BLaER1 (cell line): ENCODE measurements at regions not wholly inside any gene's neighbourhood (a gene's known extent, or its start where the extent isn't known, plus 50 kb on each side); places are given as distances from the start of the nearest gene placed in this dataset.
"Not testable (repeated sequence)": the region's sequence is repeated elsewhere in the genome, so short reads cannot be mapped to it uniquely, and the experiment has no call there.

ENCODE experiments used
- H3K27ac ChIP-seq: shearing (Covaris generic); formaldehyde crosslinking; 2 replicates; pipeline ENCODE4 v1.8.1; 2022
- H3K27me3 ChIP-seq: shearing (Covaris generic); formaldehyde crosslinking; 2 replicates; pipeline ENCODE4 v1.8.1; 2022
- H3K36me3 ChIP-seq: shearing (Covaris generic); formaldehyde crosslinking; 2 replicates; pipeline ENCODE4 v1.8.1; 2022
- H3K4me1 ChIP-seq: shearing (Covaris generic); formaldehyde crosslinking; 2 replicates; pipeline ENCODE4 v1.8.1; 2022
- H3K4me2 ChIP-seq: shearing (Covaris generic); formaldehyde crosslinking; 2 replicates; pipeline ENCODE4 v1.8.1; 2022
- H3K4me3 ChIP-seq: shearing (Covaris generic); formaldehyde crosslinking; 2 replicates; pipeline ENCODE4 v1.8.1; 2022
- H3K9ac ChIP-seq: shearing (Covaris generic); formaldehyde crosslinking; 2 replicates; pipeline ENCODE4 v1.8.1; 2022
- H3K9me3 ChIP-seq: shearing (Covaris generic); formaldehyde crosslinking; 2 replicates; pipeline ENCODE4 v1.8.1; 2022
- H4K20me1 ChIP-seq: shearing (Covaris generic); formaldehyde crosslinking; 2 replicates; pipeline ENCODE4 v1.8.1; 2022
- Cebpa-rat ChIP-seq: shearing (Covaris generic); IDR thresholded peaks from 2 replicates; pipeline ENCODE4 v1.8.1; 2022

- Histone ChIP-seq H3K27ac (no peak overlapping the region), H3K36me3 (no peaks in the 10 kb centered on the region), H3K9ac (no peak overlapping the region), H3K4me3 (no peak overlapping the region), H4K20me1 (no peaks in the 10 kb centered on the region), H3K9me3 (peaks cover 15% of the 10 kb centered on the region), H3K4me1 (no peaks in the 10 kb centered on the region), H3K4me2 (no peak overlapping the region), H3K27me3 (no peaks in the 10 kb centered on the region)
- TF ChIP-seq Cebpa-rat: no peak
Observed at GRCh38 chr6:16043171-16044135, 85.4 kb upstream of the MYLIP start.

DNA sequence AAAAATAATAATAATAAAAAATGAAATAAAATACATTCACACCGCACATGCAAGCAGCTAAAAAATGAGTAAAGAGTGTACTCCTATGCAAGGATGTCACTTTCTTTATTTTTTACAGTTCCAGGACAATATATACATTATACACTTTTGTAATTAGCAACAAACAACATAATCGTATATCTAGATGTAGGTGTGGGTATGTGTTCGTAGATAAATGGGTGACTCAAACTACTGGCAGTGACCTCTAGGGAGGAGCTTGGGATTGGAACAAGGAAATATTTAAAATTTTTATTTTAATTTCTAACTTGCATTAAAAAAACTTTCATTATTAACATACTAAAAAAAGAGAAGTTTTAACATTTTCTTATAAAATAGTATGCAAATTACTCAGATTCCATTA is 86.1 kb upstream of the MYLIP start:
- peaks cover 15% of the 10 kb centered on the region for H3K9me3 ChIP-seq
- no peak overlapping the region for H3K9ac ChIP-seq
- H3K27me3 ChIP-seq: no peaks in the 10 kb centered on the region
- no peak for TF ChIP-seq Cebpa-rat
- H3K4me3 ChIP-seq: no peak overlapping the region
- H3K27ac ChIP-seq: no peak overlapping the region
- H4K20me1 ChIP-seq: no peaks in the 10 kb centered on the region
- no peak overlapping the region for H3K4me2 ChIP-seq
- no peaks in the 10 kb centered on the region for H3K4me1 ChIP-seq
- H3K36me3 ChIP-seq: no peaks in the 10 kb centered on the region

DNA sequence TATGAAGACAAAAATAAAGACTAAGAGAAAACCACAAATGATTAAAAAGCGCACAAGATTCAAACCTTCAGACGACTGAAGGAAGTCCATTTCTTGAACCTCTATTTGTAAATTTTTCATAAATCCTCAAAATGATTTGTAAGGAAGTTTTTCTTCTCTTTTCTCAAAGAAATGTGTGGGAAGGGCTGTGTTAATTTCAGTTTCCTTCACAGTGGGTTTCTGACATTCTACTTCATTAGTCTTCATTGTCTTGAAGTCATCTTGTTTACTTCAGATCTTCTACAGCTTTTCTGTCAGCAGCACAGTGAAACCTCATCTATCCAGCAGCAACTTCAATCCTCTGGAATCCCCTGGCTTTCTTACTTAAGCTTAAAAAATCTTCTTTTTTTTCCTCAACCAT is 87.6 kb upstream of the MYLIP start:
- TF ChIP-seq Cebpa-rat: no peak
- Histone ChIP-seq H3K27ac (no peak overlapping the region), H3K27me3 (no peaks in the 10 kb centered on the region), H3K4me1 (no peaks in the 10 kb centered on the region), H3K4me3 (no peak overlapping the region), H3K4me2 (no peak overlapping the region), H4K20me1 (no peaks in the 10 kb centered on the region), H3K9me3 (peaks cover 15% of the 10 kb centered on the region), H3K9ac (no peak overlapping the region), H3K36me3 (no peaks in the 10 kb centered on the region)

GRCh38 chr6:16040628-16040974 is 88.3 kb upstream of the MYLIP start:
- H3K9ac ChIP-seq: no peak overlapping the region
- H3K27ac ChIP-seq: no peak overlapping the region
- H3K27me3 ChIP-seq: no peaks in the 10 kb centered on the region
- H3K36me3 ChIP-seq: no peaks in the 10 kb centered on the region
- no peak overlapping the region for H3K4me2 ChIP-seq
- H3K4me3 ChIP-seq: no peak overlapping the region
- no peaks in the 10 kb centered on the region for H4K20me1 ChIP-seq
- no peaks in the 10 kb centered on the region for H3K4me1 ChIP-seq
- peaks cover 15% of the 10 kb centered on the region for H3K9me3 ChIP-seq
- no peak for TF ChIP-seq Cebpa-rat

DNA sequence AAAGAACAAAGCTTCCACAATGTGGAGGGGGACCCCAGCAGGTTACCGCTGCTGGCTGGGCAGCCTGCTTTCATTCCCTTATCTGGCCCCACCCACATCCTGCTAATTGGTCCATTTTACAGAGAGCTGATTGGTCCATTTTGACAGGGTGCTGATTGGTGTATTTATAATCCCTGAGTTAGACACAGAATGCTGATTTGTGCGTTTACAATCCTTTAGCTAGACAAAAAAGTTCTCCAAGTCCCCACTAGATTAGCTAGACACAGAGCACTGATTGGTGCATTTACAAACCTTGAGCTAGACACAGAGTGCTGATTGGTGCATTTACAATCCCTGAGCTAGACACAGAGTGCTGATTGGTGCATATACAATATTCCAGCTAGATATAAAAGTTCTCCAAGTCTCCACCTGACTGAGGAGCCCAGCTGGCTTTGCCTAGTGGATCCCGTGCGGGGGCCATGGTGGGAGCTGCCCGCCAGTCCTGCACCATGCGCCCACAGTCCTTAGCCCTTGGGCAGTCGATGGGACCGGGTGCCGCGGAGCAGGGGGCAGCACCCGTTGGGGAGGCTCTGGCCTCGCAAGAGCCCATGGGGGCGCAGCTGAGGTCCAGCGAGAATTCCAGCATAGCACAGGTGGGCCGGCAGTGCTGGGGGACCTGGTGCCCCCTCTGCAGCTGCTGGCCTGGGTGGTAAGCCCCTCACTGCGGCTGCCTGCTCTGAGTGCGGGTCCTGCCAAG is 88.8 kb upstream of the MYLIP start:
- not testable (repeated sequence) for H3K36me3 ChIP-seq, H3K4me3 ChIP-seq, H3K4me1 ChIP-seq, H3K4me2 ChIP-seq, H3K9ac ChIP-seq, H3K27ac ChIP-seq, H4K20me1 ChIP-seq, H3K27me3 ChIP-seq
- H3K9me3 ChIP-seq: peaks cover 15% of the 10 kb centered on the region

DNA sequence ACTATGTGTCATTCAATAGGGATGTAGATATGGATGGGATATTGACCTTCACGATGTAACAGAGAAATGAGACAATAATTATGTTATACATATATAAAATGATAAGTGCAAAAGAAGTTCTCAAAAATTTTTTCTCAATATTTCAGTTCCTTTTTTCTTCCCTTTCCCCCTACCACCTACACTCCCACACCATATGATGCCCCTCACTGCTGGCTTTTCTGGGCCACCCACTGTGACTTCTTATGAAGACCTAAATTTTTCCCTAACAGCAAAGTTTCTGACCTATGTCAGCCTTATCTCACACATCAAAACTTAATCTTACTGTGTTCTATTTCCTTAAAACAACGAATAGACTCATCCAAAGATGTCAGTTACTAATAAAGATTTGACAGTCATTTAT is 89.9 kb upstream of the MYLIP start:
- Histone ChIP-seq H3K27ac (no peak overlapping the region), H3K4me3 (no peak overlapping the region), H3K9ac (no peak overlapping the region), H3K36me3 (no peaks in the 10 kb centered on the region), H3K4me2 (no peak overlapping the region), H3K4me1 (no peaks in the 10 kb centered on the region), H4K20me1 (no peaks in the 10 kb centered on the region), H3K27me3 (no peaks in the 10 kb centered on the region), H3K9me3 (peaks cover 15% of the 10 kb centered on the region)
- no peak for TF ChIP-seq Cebpa-rat

GRCh38 chr6:16035488-16036080 is 93.3 kb upstream of the MYLIP start:
- no peak overlapping the region for H3K27ac ChIP-seq
- no peaks in the 10 kb centered on the region for H3K4me1 ChIP-seq
- peaks cover 31% of the 10 kb centered on the region for H3K9me3 ChIP-seq
- no peaks in the 10 kb centered on the region for H4K20me1 ChIP-seq
- no peaks in the 10 kb centered on the region for H3K27me3 ChIP-seq
- H3K4me2 ChIP-seq: no peak overlapping the region
- no peak overlapping the region for H3K4me3 ChIP-seq
- no peaks in the 10 kb centered on the region; the same call in 1 of the 2 replicates for H3K36me3 ChIP-seq
- TF ChIP-seq Cebpa-rat: no peak
- H3K9ac ChIP-seq: no peak overlapping the region

GRCh38 chr6:16033214-16033613 is 95.7 kb upstream of the MYLIP start:
- Histone ChIP-seq H3K4me1 (no peaks in the 10 kb centered on the region), H3K4me3 (no peak overlapping the region), H3K4me2 (no peak overlapping the region), H4K20me1 (no peaks in the 10 kb centered on the region), H3K27ac (no peak overlapping the region), H3K9ac (no peak overlapping the region), H3K36me3 (no peaks in the 10 kb centered on the region; the same call in 1 of the 2 replicates), H3K27me3 (no peaks in the 10 kb centered on the region), H3K9me3 (peaks cover 24% of the 10 kb centered on the region)
- no peak for TF ChIP-seq Cebpa-rat

GRCh38 chr6:16031278-16031981 is 97.5 kb upstream of the MYLIP start:
- no peak for TF ChIP-seq Cebpa-rat
- Histone ChIP-seq H3K4me3 (no peak overlapping the region), H3K9ac (no peak overlapping the region), H3K4me2 (no peak overlapping the region), H3K9me3 (peaks cover 24% of the 10 kb centered on the region), H3K27ac (no peak overlapping the region), H4K20me1 (no peaks in the 10 kb centered on the region), H3K27me3 (no peaks in the 10 kb centered on the region), H3K4me1 (no peaks in the 10 kb centered on the region), H3K36me3 (no peaks in the 10 kb centered on the region; the same call in 1 of the 2 replicates)
